ENCODE measurements at regions not wholly inside any gene's neighbourhood (a gene's known extent, or its start where the extent isn't known, plus 50 kb on each side); places are given as distances from the start of the nearest gene placed in this dataset.

- no peak overlapping the region for H3K27ac ChIP-seq (ENCODE audit: low read depth in 1 of 2, low read length in 1 of 2)
- DNase-seq: no peak
- H3K9me3 ChIP-seq (ENCODE audit: control insufficient read depth in 4 of 4, insufficient read depth in 3 of 4, low read length in 3 of 4): no peaks in the 10 kb centered on the region
- 59 to 71% methylated on average over 5 of the region's 5 CpGs for WGBS, 2 donors
- no peak for ATAC-seq (ENCODE audit: insufficient read depth, low FRiP score)
- TF ChIP-seq, protein P1, sequence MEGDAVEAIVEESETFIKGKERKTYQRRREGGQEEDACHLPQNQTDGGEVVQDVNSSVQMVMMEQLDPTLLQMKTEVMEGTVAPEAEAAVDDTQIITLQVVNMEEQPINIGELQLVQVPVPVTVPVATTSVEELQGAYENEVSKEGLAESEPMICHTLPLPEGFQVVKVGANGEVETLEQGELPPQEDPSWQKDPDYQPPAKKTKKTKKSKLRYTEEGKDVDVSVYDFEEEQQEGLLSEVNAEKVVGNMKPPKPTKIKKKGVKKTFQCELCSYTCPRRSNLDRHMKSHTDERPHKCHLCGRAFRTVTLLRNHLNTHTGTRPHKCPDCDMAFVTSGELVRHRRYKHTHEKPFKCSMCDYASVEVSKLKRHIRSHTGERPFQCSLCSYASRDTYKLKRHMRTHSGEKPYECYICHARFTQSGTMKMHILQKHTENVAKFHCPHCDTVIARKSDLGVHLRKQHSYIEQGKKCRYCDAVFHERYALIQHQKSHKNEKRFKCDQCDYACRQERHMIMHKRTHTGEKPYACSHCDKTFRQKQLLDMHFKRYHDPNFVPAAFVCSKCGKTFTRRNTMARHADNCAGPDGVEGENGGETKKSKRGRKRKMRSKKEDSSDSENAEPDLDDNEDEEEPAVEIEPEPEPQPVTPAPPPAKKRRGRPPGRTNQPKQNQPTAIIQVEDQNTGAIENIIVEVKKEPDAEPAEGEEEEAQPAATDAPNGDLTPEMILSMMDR (IDR thresholded peaks at IDR 0.05; ENCODE audit: control extremely low read depth, extremely low read depth): no peak
- H3K4me1 ChIP-seq (ENCODE audit: control insufficient read depth in 5 of 5, insufficient read depth in 5 of 5, low read length in 5 of 5): no peaks in the 10 kb centered on the region
- H3K27me3 ChIP-seq (ENCODE audit: control insufficient read depth in 3 of 3, insufficient read depth in 3 of 3, low read length in 2 of 3): no peaks in the 10 kb centered on the region
- no peak overlapping the region for H3K4me3 ChIP-seq
- no peak overlapping the region for H3K9ac ChIP-seq (ENCODE audit: insufficient read depth in 1 of 2, low read length in 2 of 2)
- no peaks in the 10 kb centered on the region for H3K36me3 ChIP-seq (ENCODE audit: control insufficient read depth in 4 of 4, insufficient read depth in 4 of 4, low read length in 4 of 4)
Observed at GRCh38 chr13:57063007-57063406, 77.7 kb upstream of the PRR20A start.

DNA sequence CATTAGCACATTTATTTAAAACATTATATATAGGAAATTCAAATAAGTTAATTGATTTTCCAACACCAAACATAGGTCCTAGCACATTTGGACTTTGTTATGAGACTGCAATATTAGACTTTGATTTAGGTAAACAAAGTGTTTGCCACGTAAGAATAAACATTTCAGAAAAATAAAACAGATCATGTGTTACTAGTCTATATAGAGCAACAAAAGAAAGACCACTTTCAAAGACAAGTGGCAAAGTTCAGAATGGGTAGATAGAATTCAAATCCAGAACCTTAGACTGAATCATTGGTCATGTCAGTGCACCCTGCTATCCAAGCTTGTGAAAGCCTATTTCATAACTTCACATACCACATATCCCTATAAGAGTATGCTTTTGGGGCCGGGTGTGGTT lies 66.7 kb upstream of the PRR20A start:
- 75 to 79% methylated on average over 2 of the region's 2 CpGs for WGBS, 2 donors

DNA sequence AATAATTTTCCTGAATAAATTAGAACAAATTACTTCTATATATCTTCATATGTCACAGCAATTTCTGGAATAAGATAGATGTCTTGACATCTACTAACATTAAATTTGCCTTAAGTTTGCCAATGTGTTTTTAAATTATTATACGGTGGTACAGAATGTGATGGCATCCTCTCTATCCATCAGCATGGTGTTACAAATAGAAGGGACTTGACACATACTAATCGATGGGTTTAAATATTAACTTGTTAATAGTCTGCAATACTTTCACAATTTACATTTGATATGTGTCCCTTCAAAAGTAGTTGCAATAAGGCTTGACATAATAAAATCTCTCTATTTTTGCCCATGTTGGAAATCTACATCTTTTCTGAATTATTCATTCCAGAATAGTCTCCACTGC lies 65.1 kb upstream of the PRR20A start:
- DNase-seq (no peak), ATAC-seq (ENCODE audit: insufficient read depth, low FRiP score) (no peak)
- Histone ChIP-seq H3K9me3 (ENCODE audit: control insufficient read depth in 4 of 4, insufficient read depth in 3 of 4, low read length in 3 of 4) (no peaks in the 10 kb centered on the region), H3K9ac (ENCODE audit: insufficient read depth in 1 of 2, low read length in 2 of 2) (no peak overlapping the region), H3K36me3 (ENCODE audit: control insufficient read depth in 4 of 4, insufficient read depth in 4 of 4, low read length in 4 of 4) (no peaks in the 10 kb centered on the region), H3K27ac (ENCODE audit: low read depth in 1 of 2, low read length in 1 of 2) (no peak overlapping the region), H3K4me3 (no peak overlapping the region), H3K27me3 (ENCODE audit: control insufficient read depth in 3 of 3, insufficient read depth in 3 of 3, low read length in 2 of 3) (no peaks in the 10 kb centered on the region), H3K4me1 (ENCODE audit: control insufficient read depth in 5 of 5, insufficient read depth in 5 of 5, low read length in 5 of 5) (no peaks in the 10 kb centered on the region)
- TF ChIP-seq, protein P1 (IDR thresholded peaks at IDR 0.05; ENCODE audit: control extremely low read depth, extremely low read depth): no peak
- 87 to 94% methylated on average over 2 of the region's 2 CpGs for WGBS, 2 donors

More for the DNA sequence above, 66.7 kb upstream of the PRR20A start:
- DNase-seq: no peak
- Histone ChIP-seq H3K27ac (ENCODE audit: low read depth in 1 of 2, low read length in 1 of 2) (no peak overlapping the region), H3K36me3 (ENCODE audit: control insufficient read depth in 4 of 4, insufficient read depth in 4 of 4, low read length in 4 of 4) (no peaks in the 10 kb centered on the region), H3K9ac (ENCODE audit: insufficient read depth in 1 of 2, low read length in 2 of 2) (no peak overlapping the region), H3K4me3 (no peak overlapping the region), H3K9me3 (ENCODE audit: control insufficient read depth in 4 of 4, insufficient read depth in 3 of 4, low read length in 3 of 4) (no peaks in the 10 kb centered on the region), H3K4me1 (ENCODE audit: control insufficient read depth in 5 of 5, insufficient read depth in 5 of 5, low read length in 5 of 5) (no peaks in the 10 kb centered on the region), H3K27me3 (ENCODE audit: control insufficient read depth in 3 of 3, insufficient read depth in 3 of 3, low read length in 2 of 3) (no peaks in the 10 kb centered on the region)
- TF ChIP-seq, protein P1 (IDR thresholded peaks at IDR 0.05; ENCODE audit: control extremely low read depth, extremely low read depth): no peak
- ATAC-seq (ENCODE audit: insufficient read depth, low FRiP score): no peak

DNA sequence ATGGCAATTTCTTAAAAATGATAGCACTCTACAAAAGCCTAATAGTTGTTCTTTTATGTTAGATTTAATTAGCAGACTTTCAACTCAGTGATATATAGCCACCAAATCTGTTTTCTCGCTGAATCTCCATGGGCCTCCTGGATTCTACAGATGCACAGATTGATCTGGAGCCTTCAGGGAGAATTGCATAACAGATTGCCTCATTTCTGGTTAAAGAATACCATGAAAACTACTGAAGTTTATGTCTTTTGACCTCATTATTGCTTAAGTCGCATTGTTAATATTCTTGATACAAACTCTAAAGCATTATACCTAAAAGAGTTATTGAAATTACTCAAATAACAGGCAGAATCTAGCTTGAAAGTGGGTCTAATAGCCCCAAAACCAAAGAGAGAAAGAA lies 53.7 kb upstream of the PRR20A start:
- 87 to 88% methylated on average over 2 of the region's 2 CpGs for WGBS, 2 donors
- DNase-seq (no peak), ATAC-seq (ENCODE audit: insufficient read depth, low FRiP score) (no peak)
- H3K4me1 ChIP-seq (ENCODE audit: control insufficient read depth in 5 of 5, insufficient read depth in 5 of 5, low read length in 5 of 5): no peaks in the 10 kb centered on the region
- H3K27ac ChIP-seq (ENCODE audit: low read depth in 1 of 2, low read length in 1 of 2): no peak overlapping the region
- H3K36me3 ChIP-seq (ENCODE audit: control insufficient read depth in 4 of 4, insufficient read depth in 4 of 4, low read length in 4 of 4): no peaks in the 10 kb centered on the region
- no peak overlapping the region for H3K4me3 ChIP-seq
- TF ChIP-seq, protein P1 (IDR thresholded peaks at IDR 0.05; ENCODE audit: control extremely low read depth, extremely low read depth): no peak
- no peak overlapping the region for H3K9ac ChIP-seq (ENCODE audit: insufficient read depth in 1 of 2, low read length in 2 of 2)
- H3K9me3 ChIP-seq (ENCODE audit: control insufficient read depth in 4 of 4, insufficient read depth in 3 of 4, low read length in 3 of 4): no peaks in the 10 kb centered on the region
- H3K27me3 ChIP-seq (ENCODE audit: control insufficient read depth in 3 of 3, insufficient read depth in 3 of 3, low read length in 2 of 3): no peaks in the 10 kb centered on the region

All from lung (tissue), 11 donors.